ENCODE measurements at regions not wholly inside any gene's neighbourhood (a gene's known extent, or its start where the extent isn't known, plus 50 kb on each side); places are given as distances from the start of the nearest gene placed in this dataset.

- Histone ChIP-seq H3K36me3 (ENCODE audit: control insufficient read depth in 2 of 2, insufficient read depth in 2 of 2, low read length in 2 of 2) (no peaks in the 10 kb centered on the region), H3K4me3 (ENCODE audit: low read length in 2 of 2) (no peak overlapping the region), H3K27ac (ENCODE audit: low read length) (no peak overlapping the region), H3K9me3 (ENCODE audit: control insufficient read depth in 2 of 2, low read length in 2 of 2) (no peaks in the 10 kb centered on the region), H3K4me1 (ENCODE audit: control insufficient read depth, insufficient read depth, low read length) (peaks cover 21% of the 10 kb centered on the region), H3K27me3 (ENCODE audit: control insufficient read depth in 1 of 2, insufficient read depth in 2 of 2, low read length in 2 of 2) (no peaks in the 10 kb centered on the region), H3K9ac (ENCODE audit: low read length in 2 of 2) (no peak overlapping the region)
These were observed 146.2 kb upstream of the IRF2BP2 start for GRCh38 chr1:234756066-234756774.

GRCh38 chr1:234755449-234755863 lies 145.5 kb upstream of the IRF2BP2 start:
- Histone ChIP-seq H3K27me3 (ENCODE audit: control insufficient read depth in 1 of 2, insufficient read depth in 2 of 2, low read length in 2 of 2) (no peaks in the 10 kb centered on the region), H3K36me3 (ENCODE audit: control insufficient read depth in 2 of 2, insufficient read depth in 2 of 2, low read length in 2 of 2) (no peaks in the 10 kb centered on the region), H3K9me3 (ENCODE audit: control insufficient read depth in 2 of 2, low read length in 2 of 2) (no peaks in the 10 kb centered on the region), H3K4me1 (ENCODE audit: control insufficient read depth, insufficient read depth, low read length) (peaks cover 29% of the 10 kb centered on the region), H3K9ac (ENCODE audit: low read length in 2 of 2) (no peak overlapping the region), H3K27ac (ENCODE audit: low read length) (no peak overlapping the region), H3K4me3 (ENCODE audit: low read length in 2 of 2) (no peak overlapping the region)

- Histone ChIP-seq H3K4me3 (ENCODE audit: low read length in 2 of 2) (no peak overlapping the region), H3K36me3 (ENCODE audit: control insufficient read depth in 2 of 2, insufficient read depth in 2 of 2, low read length in 2 of 2) (no peaks in the 10 kb centered on the region), H3K9ac (ENCODE audit: low read length in 2 of 2) (no peak overlapping the region), H3K9me3 (ENCODE audit: control insufficient read depth in 2 of 2, low read length in 2 of 2) (no peaks in the 10 kb centered on the region), H3K4me1 (ENCODE audit: control insufficient read depth, insufficient read depth, low read length) (peaks cover 20% of the 10 kb centered on the region), H3K27me3 (ENCODE audit: control insufficient read depth in 1 of 2, insufficient read depth in 2 of 2, low read length in 2 of 2) (no peaks in the 10 kb centered on the region), H3K27ac (ENCODE audit: low read length) (no peak overlapping the region)
These were observed 144.0 kb upstream of the IRF2BP2 start for GRCh38 chr1:234753979-234754378.

GRCh38 chr1:234752927-234753326 lies 142.9 kb upstream of the IRF2BP2 start:
- H3K27ac ChIP-seq (ENCODE audit: low read length), result no peak overlapping the region
- H3K36me3 ChIP-seq (ENCODE audit: control insufficient read depth in 2 of 2, insufficient read depth in 2 of 2, low read length in 2 of 2), result no peaks in the 10 kb centered on the region
- H3K9ac ChIP-seq (ENCODE audit: low read length in 2 of 2), result no peak overlapping the region
- peaks cover 20% of the 10 kb centered on the region for H3K4me1 ChIP-seq (ENCODE audit: control insufficient read depth, insufficient read depth, low read length)
- no peaks in the 10 kb centered on the region for H3K9me3 ChIP-seq (ENCODE audit: control insufficient read depth in 2 of 2, low read length in 2 of 2)
- no peak overlapping the region for H3K4me3 ChIP-seq (ENCODE audit: low read length in 2 of 2)
- H3K27me3 ChIP-seq (ENCODE audit: control insufficient read depth in 1 of 2, insufficient read depth in 2 of 2, low read length in 2 of 2), result no peaks in the 10 kb centered on the region

- H3K4me1 ChIP-seq (ENCODE audit: control insufficient read depth, insufficient read depth, low read length), result peaks cover 20% of the 10 kb centered on the region
- no peaks in the 10 kb centered on the region for H3K9me3 ChIP-seq (ENCODE audit: control insufficient read depth in 2 of 2, low read length in 2 of 2)
- H3K27me3 ChIP-seq (ENCODE audit: control insufficient read depth in 1 of 2, insufficient read depth in 2 of 2, low read length in 2 of 2), result no peaks in the 10 kb centered on the region
- no peak overlapping the region for H3K9ac ChIP-seq (ENCODE audit: low read length in 2 of 2)
- peak overlapping the region; percentile 46 for H3K27ac ChIP-seq (ENCODE audit: low read length)
- no peaks in the 10 kb centered on the region for H3K36me3 ChIP-seq (ENCODE audit: control insufficient read depth in 2 of 2, insufficient read depth in 2 of 2, low read length in 2 of 2)
- no peak overlapping the region for H3K4me3 ChIP-seq (ENCODE audit: low read length in 2 of 2)
These were observed 141.7 kb upstream of the IRF2BP2 start for GRCh38 chr1:234751678-234752077.

GRCh38 chr1:234750922-234751627 lies 141.1 kb upstream of the IRF2BP2 start:
- Histone ChIP-seq H3K9me3 (ENCODE audit: control insufficient read depth in 2 of 2, low read length in 2 of 2) (no peaks in the 10 kb centered on the region), H3K4me3 (ENCODE audit: low read length in 2 of 2) (no peak overlapping the region), H3K27me3 (ENCODE audit: control insufficient read depth in 1 of 2, insufficient read depth in 2 of 2, low read length in 2 of 2) (no peaks in the 10 kb centered on the region), H3K4me1 (ENCODE audit: control insufficient read depth, insufficient read depth, low read length) (peaks cover 20% of the 10 kb centered on the region), H3K36me3 (ENCODE audit: control insufficient read depth in 2 of 2, insufficient read depth in 2 of 2, low read length in 2 of 2) (no peaks in the 10 kb centered on the region), H3K9ac (ENCODE audit: low read length in 2 of 2) (peak overlapping the region in 1 of 2 donors; percentile 29), H3K27ac (ENCODE audit: low read length) (peak overlapping the region; percentile 46)

GRCh38 chr1:234748713-234749112 lies 138.7 kb upstream of the IRF2BP2 start:
- H3K36me3 ChIP-seq (ENCODE audit: control insufficient read depth in 2 of 2, insufficient read depth in 2 of 2, low read length in 2 of 2), result no peaks in the 10 kb centered on the region

GRCh38 chr1:234748066-234748465 lies 138.1 kb upstream of the IRF2BP2 start:
- Histone ChIP-seq H3K27me3 (ENCODE audit: control insufficient read depth in 1 of 2, insufficient read depth in 2 of 2, low read length in 2 of 2) (no peaks in the 10 kb centered on the region), H3K27ac (ENCODE audit: low read length) (no peak overlapping the region), H3K9me3 (ENCODE audit: control insufficient read depth in 2 of 2, low read length in 2 of 2) (no peaks in the 10 kb centered on the region), H3K4me3 (ENCODE audit: low read length in 2 of 2) (no peak overlapping the region), H3K36me3 (ENCODE audit: control insufficient read depth in 2 of 2, insufficient read depth in 2 of 2, low read length in 2 of 2) (no peaks in the 10 kb centered on the region), H3K9ac (ENCODE audit: low read length in 2 of 2) (no peak overlapping the region), H3K4me1 (ENCODE audit: control insufficient read depth, insufficient read depth, low read length) (peaks cover 31% of the 10 kb centered on the region)

More at GRCh38 chr1:234748713-234749112, 138.7 kb upstream of the IRF2BP2 start:
- Histone ChIP-seq H3K9me3 (ENCODE audit: control insufficient read depth in 2 of 2, low read length in 2 of 2) (no peaks in the 10 kb centered on the region), H3K27me3 (ENCODE audit: control insufficient read depth in 1 of 2, insufficient read depth in 2 of 2, low read length in 2 of 2) (no peaks in the 10 kb centered on the region), H3K4me1 (ENCODE audit: control insufficient read depth, insufficient read depth, low read length) (peaks cover 26% of the 10 kb centered on the region), H3K27ac (ENCODE audit: low read length) (no peak overlapping the region), H3K9ac (ENCODE audit: low read length in 2 of 2) (no peak overlapping the region), H3K4me3 (ENCODE audit: low read length in 2 of 2) (no peak overlapping the region)

- Histone ChIP-seq H3K9ac (ENCODE audit: low read length in 2 of 2) (no peak overlapping the region), H3K27ac (ENCODE audit: low read length) (no peak overlapping the region), H3K4me1 (ENCODE audit: control insufficient read depth, insufficient read depth, low read length) (peaks cover 31% of the 10 kb centered on the region), H3K36me3 (ENCODE audit: control insufficient read depth in 2 of 2, insufficient read depth in 2 of 2, low read length in 2 of 2) (no peaks in the 10 kb centered on the region), H3K4me3 (ENCODE audit: low read length in 2 of 2) (no peak overlapping the region), H3K9me3 (ENCODE audit: control insufficient read depth in 2 of 2, low read length in 2 of 2) (no peaks in the 10 kb centered on the region), H3K27me3 (ENCODE audit: control insufficient read depth in 1 of 2, insufficient read depth in 2 of 2, low read length in 2 of 2) (no peaks in the 10 kb centered on the region)
These were observed 136.8 kb upstream of the IRF2BP2 start for GRCh38 chr1:234746798-234747196.

- H3K27ac ChIP-seq (ENCODE audit: low read length), result no peak overlapping the region
- H3K9ac ChIP-seq (ENCODE audit: low read length in 2 of 2), result no peak overlapping the region
These were observed 136.1 kb upstream of the IRF2BP2 start for GRCh38 chr1:234745844-234746797.

More at GRCh38 chr1:234745844-234746797, 136.1 kb upstream of the IRF2BP2 start:
- H3K27me3 ChIP-seq (ENCODE audit: control insufficient read depth in 1 of 2, insufficient read depth in 2 of 2, low read length in 2 of 2), result no peaks in the 10 kb centered on the region
- no peaks in the 10 kb centered on the region for H3K9me3 ChIP-seq (ENCODE audit: control insufficient read depth in 2 of 2, low read length in 2 of 2)
- H3K4me3 ChIP-seq (ENCODE audit: low read length in 2 of 2), result no peak overlapping the region
- peaks cover 25% of the 10 kb centered on the region for H3K4me1 ChIP-seq (ENCODE audit: control insufficient read depth, insufficient read depth, low read length)
- no peaks in the 10 kb centered on the region for H3K36me3 ChIP-seq (ENCODE audit: control insufficient read depth in 2 of 2, insufficient read depth in 2 of 2, low read length in 2 of 2)
